Keratinocyte (primary cell): ENCODE measurements at regions not wholly inside any gene's neighbourhood (a gene's known extent, or its start where the extent isn't known, plus 50 kb on each side); places are given as distances from the start of the nearest gene placed in this dataset.

Experiments
- DNase-seq: peaks from one replicate; pipeline ENCODE4 v3.0.0-alpha.2; 2011; ENCODE audit warnings: low read depth, missing footprints, low spot score
- FAIRE-seq: peaks from 2 replicates; lab custom pipeline; 2011; peaks lifted over from hg19 to GRCh38; lab: Jason Lieb, UNC
- H2AFZ ChIP-seq: 2 replicates; pipeline ENCODE4 v1.6.0; 2012; ENCODE audit warnings: low read length, control low read depth, inconsistent platforms; ENCODE audit not compliant: control insufficient read depth
- H3K27ac ChIP-seq: 2 replicates; pipeline ENCODE4 v1.5.1; 2011; ENCODE audit warnings: low read length; ENCODE audit not compliant: control insufficient read depth, insufficient read depth
- H3K27me3 ChIP-seq: 3 replicates; pipeline ENCODE4 v1.6.0; 2011; ENCODE audit warnings: low read length; ENCODE audit not compliant: control insufficient read depth, insufficient read depth; ENCODE audit errors: extremely low read depth
- H3K36me3 ChIP-seq, 2 experiments: 2 replicates in 1 of 2; 3 replicates in 1 of 2; pipeline ENCODE4 v1.5.1; 2011; ENCODE audit warnings: low read length in 2 of 2, mild to moderate bottlenecking in 1 of 2; ENCODE audit not compliant: control insufficient read depth in 2 of 2, insufficient read depth in 2 of 2; ENCODE audit errors: extremely low read depth in 1 of 2
- H3K4me1 ChIP-seq: 3 replicates; pipeline ENCODE4 v1.5.1; 2011; ENCODE audit warnings: low read length; ENCODE audit not compliant: control insufficient read depth, insufficient read depth; ENCODE audit errors: extremely low read depth
- H3K4me2 ChIP-seq: 3 replicates; pipeline ENCODE4 v1.6.0; 2011; ENCODE audit warnings: low read depth, low read length; ENCODE audit not compliant: control insufficient read depth, insufficient read depth; ENCODE audit errors: extremely low read depth
- H3K4me3 ChIP-seq, 3 experiments: fragments of 200-600 bp in 1 of 3; sonication (generic) in 1 of 3; 2 replicates in 2 of 3; 3 replicates in 1 of 3; pipeline ENCODE4 v1.5.1; 2011 to 2016; ENCODE audit warnings: low read length in 3 of 3, mild to moderate bottlenecking in 3 of 3, control low read depth in 2 of 3, inconsistent platforms in 1 of 3, low read depth in 1 of 3, mixed read lengths in 1 of 3, mixed run types in 1 of 3, moderate library complexity in 1 of 3; ENCODE audit not compliant: control insufficient read depth in 2 of 3, insufficient read depth in 2 of 3; ENCODE audit errors: extremely low read depth in 1 of 3
- H3K79me2 ChIP-seq: 2 replicates; pipeline ENCODE4 v1.6.0; 2012; ENCODE audit warnings: low read length; ENCODE audit not compliant: control insufficient read depth, insufficient read depth
- H3K9ac ChIP-seq: 3 replicates; pipeline ENCODE4 v1.6.0; 2011; ENCODE audit warnings: low read length; ENCODE audit not compliant: control insufficient read depth, insufficient read depth; ENCODE audit errors: extremely low read depth
- H3K9me1 ChIP-seq: 3 replicates; pipeline ENCODE4 v1.6.0; 2011; ENCODE audit warnings: low read length; ENCODE audit not compliant: control insufficient read depth, insufficient read depth; ENCODE audit errors: extremely low read depth
- H3K9me3 ChIP-seq: 2 replicates; pipeline ENCODE4 v1.5.1; 2012; ENCODE audit warnings: low read depth, low read length; ENCODE audit not compliant: control insufficient read depth
- H4K20me1 ChIP-seq: 3 replicates; pipeline ENCODE4 v1.6.0; 2011; ENCODE audit warnings: low read length; ENCODE audit not compliant: control insufficient read depth, insufficient read depth; ENCODE audit errors: extremely low read depth
- CTCF ChIP-seq, 3 experiments: IDR thresholded peaks in 1 of 3; conservative IDR thresholded peaks in 1 of 3; optimal IDR thresholded peaks in 1 of 3; 2 replicates in 2 of 3; 3 replicates in 1 of 3; pipeline versions ENCODE3 to v1.5.1; 2011; ENCODE audit warnings: low read length in 3 of 3, mild to moderate bottlenecking in 3 of 3, moderate library complexity in 2 of 3, control low read depth in 1 of 3, inconsistent platforms in 1 of 3; ENCODE audit not compliant: insufficient read depth in 2 of 3; ENCODE audit errors: extremely low read depth in 1 of 3
- EZH2 ChIP-seq: IDR thresholded peaks from one replicate; pipeline ENCODE4 v1.6.1; 2012; ENCODE audit warnings: inconsistent platforms, mild to moderate bottlenecking, low read length, moderate library complexity
- dilution Hi-C: fragments of 300-500 bp; cut with MboI; formaldehyde crosslinking; loops from one replicate; pipeline ENCODE4 v1.7.0; 2020; ENCODE audit warnings: low sequenced_read_pairs; ENCODE audit not compliant: extremely low pct_ligation_motif_present

GRCh38 chr13:83219832-83220231 is 662.4 kb downstream of the SLITRK1 start:
- H3K4me3 ChIP-seq, result no peak overlapping the region
- H3K27me3 ChIP-seq, result no peaks in the 10 kb centered on the region
- H2AFZ ChIP-seq, result no peak overlapping the region
- TF ChIP-seq CTCF (optimal IDR thresholded peaks at IDR 0.05 in 1 of 3, IDR thresholded peaks at IDR 0.05 in 1 of 3, conservative IDR thresholded peaks at IDR 0.05 in 1 of 3; ENCODE audit: extremely low read depth in 1 of 3, insufficient read depth in 2 of 3, low read length in 3 of 3), result no peak
- TF ChIP-seq EZH2, result no peak
- H4K20me1 ChIP-seq, result no peaks in the 10 kb centered on the region
- no peaks in the 10 kb centered on the region for H3K79me2 ChIP-seq
- no peaks in the 10 kb centered on the region for H3K36me3 ChIP-seq
- H3K9me3 ChIP-seq, result no peaks in the 10 kb centered on the region
- H3K9ac ChIP-seq, result no peak overlapping the region
- dilution Hi-C loops, result no loop called here
- H3K27ac ChIP-seq, result no peak overlapping the region
- FAIRE-seq (peak; percentile 9), DNase-seq (no peak)
- peaks cover 22% of the 10 kb centered on the region for H3K4me1 ChIP-seq
- no peaks in the 10 kb centered on the region for H3K9me1 ChIP-seq
- H3K4me2 ChIP-seq, result no peak overlapping the region

- dilution Hi-C loops, result no loop called here
- no peak overlapping the region for H3K4me2 ChIP-seq
- H3K9ac ChIP-seq, result no peak overlapping the region
- TF ChIP-seq CTCF (optimal IDR thresholded peaks at IDR 0.05 in 1 of 3, IDR thresholded peaks at IDR 0.05 in 1 of 3, conservative IDR thresholded peaks at IDR 0.05 in 1 of 3; ENCODE audit: extremely low read depth in 1 of 3, insufficient read depth in 2 of 3, low read length in 3 of 3) (no peak), EZH2 (no peak)
- no peaks in the 10 kb centered on the region for H3K36me3 ChIP-seq
- H3K9me3 ChIP-seq, result no peaks in the 10 kb centered on the region
- no peak overlapping the region for H2AFZ ChIP-seq
- no peaks in the 10 kb centered on the region for H4K20me1 ChIP-seq
- H3K27ac ChIP-seq, result no peak overlapping the region
- H3K79me2 ChIP-seq, result no peaks in the 10 kb centered on the region
- no peak overlapping the region for H3K4me3 ChIP-seq
- peaks cover 15% of the 10 kb centered on the region for H3K4me1 ChIP-seq
- H3K9me1 ChIP-seq, result no peaks in the 10 kb centered on the region
- FAIRE-seq, result no peak
- no peaks in the 10 kb centered on the region for H3K27me3 ChIP-seq
- DNase-seq, result no peak
These were observed 665.6 kb downstream of the SLITRK1 start for GRCh38 chr13:83216479-83217245.
